Karpas-422 (cell line): ENCODE measurements at regions not wholly inside any gene's neighbourhood (a gene's known extent, or its start where the extent isn't known, plus 50 kb on each side); places are given as distances from the start of the nearest gene placed in this dataset.

ENCODE experiments used
- DNase-seq: peaks from one replicate; pipeline ENCODE4 v3.0.0-alpha.2; 2015
- H2AFZ ChIP-seq: fragments of 200-600 bp; sonication (generic); 2 replicates; pipeline ENCODE4 v1.6.1; 2014; ENCODE audit warnings: antibody characterized with exemption, low read length, mixed read lengths
- H3K27ac ChIP-seq: fragments of 200-600 bp; sonication (generic); 2 replicates; pipeline ENCODE4 v1.5.1; 2014; ENCODE audit warnings: mild to moderate bottlenecking, low read length, moderate library complexity
- H3K27me3 ChIP-seq: fragments of 200-600 bp; sonication (generic); 2 replicates; pipeline ENCODE4 v1.6.1; 2014; ENCODE audit warnings: low read length, mixed read lengths
- H3K36me3 ChIP-seq: fragments of 200-600 bp; sonication (generic); 2 replicates; pipeline ENCODE4 v1.6.1; 2014; ENCODE audit warnings: low read length, mixed read lengths; ENCODE audit not compliant: insufficient read depth
- H3K4me1 ChIP-seq: fragments of 200-600 bp; sonication (generic); 2 replicates; pipeline ENCODE4 v1.6.1; 2014; ENCODE audit warnings: mild to moderate bottlenecking, low read length, mixed read lengths
- H3K4me2 ChIP-seq: fragments of 200-600 bp; sonication (generic); 2 replicates; pipeline ENCODE4 v1.6.1; 2014; ENCODE audit warnings: low read length, low read depth, mild to moderate bottlenecking; ENCODE audit not compliant: poor library complexity, severe bottlenecking
- H3K4me3 ChIP-seq: fragments of 200-600 bp; sonication (generic); 2 replicates; pipeline ENCODE4 v1.5.1; 2014; ENCODE audit warnings: mild to moderate bottlenecking, antibody characterized with exemption, low read length, mixed read lengths
- H3K79me2 ChIP-seq: fragments of 200-600 bp; sonication (generic); 2 replicates; pipeline ENCODE4 v1.6.1; 2014; ENCODE audit warnings: mild to moderate bottlenecking, low read length, mixed read lengths
- H3K9ac ChIP-seq: fragments of 200-600 bp; sonication (generic); 2 replicates; pipeline ENCODE4 v1.6.0; 2014; ENCODE audit warnings: low read length
- H3K9me2 ChIP-seq: fragments of 200-600 bp; sonication (generic), shearing (Covaris generic); replicated peaks from 2 replicates; pipeline ENCODE4 v1.6.0; 2014; ENCODE audit warnings: mild to moderate bottlenecking, low read length, moderate library complexity; ENCODE audit not compliant: insufficient read depth
- H3K9me3 ChIP-seq: fragments of 300-700, 200-600 bp; sonication (generic); 2 replicates; pipeline ENCODE4 v1.6.1; 2014; ENCODE audit warnings: low read length, mixed read lengths
- H4K20me1 ChIP-seq: fragments of 200-600 bp; sonication (generic); 2 replicates; pipeline ENCODE4 v1.6.1; 2014; ENCODE audit warnings: mild to moderate bottlenecking, antibody characterized with exemption, low read length, low read depth; ENCODE audit not compliant: insufficient read depth

- H3K4me3 ChIP-seq, result no peak overlapping the region
- no peak for DNase-seq
- no peaks in the 10 kb centered on the region for H3K9me2 ChIP-seq
- no peaks in the 10 kb centered on the region; the same call in 1 of the 2 replicates for H3K27me3 ChIP-seq
- H3K36me3 ChIP-seq, result no peaks in the 10 kb centered on the region
- no peak overlapping the region for H2AFZ ChIP-seq
- H3K4me2 ChIP-seq, result no peak overlapping the region
- H3K79me2 ChIP-seq, result no peaks in the 10 kb centered on the region
- H3K27ac ChIP-seq, result no peak overlapping the region
- no peak overlapping the region for H3K9ac ChIP-seq
- H3K4me1 ChIP-seq, result no peaks in the 10 kb centered on the region
- no peaks in the 10 kb centered on the region for H4K20me1 ChIP-seq
- H3K9me3 ChIP-seq, result no peaks in the 10 kb centered on the region
Measured at GRCh38 chr9:108512426-108513173, 343.2 kb downstream of the ACTL7B start.

GRCh38 chr9:108511307-108511706, 344.5 kb downstream of the ACTL7B start:
- no peaks in the 10 kb centered on the region for H3K79me2 ChIP-seq
- H3K4me3 ChIP-seq, result no peak overlapping the region
- no peaks in the 10 kb centered on the region for H3K27me3 ChIP-seq
- H4K20me1 ChIP-seq, result no peaks in the 10 kb centered on the region
- no peak overlapping the region for H3K27ac ChIP-seq
- H3K4me2 ChIP-seq, result no peak overlapping the region
- H3K4me1 ChIP-seq, result no peaks in the 10 kb centered on the region
- no peak overlapping the region for H3K9ac ChIP-seq
- no peaks in the 10 kb centered on the region for H3K9me2 ChIP-seq
- H2AFZ ChIP-seq, result no peak overlapping the region
- H3K36me3 ChIP-seq, result no peaks in the 10 kb centered on the region
- H3K9me3 ChIP-seq, result no peaks in the 10 kb centered on the region
- no peak for DNase-seq

GRCh38 chr9:108496846-108497245, 358.9 kb downstream of the ACTL7B start:
- DNase-seq, result no peak
- no peak overlapping the region for H3K4me2 ChIP-seq

GRCh38 chr9:108489567-108489966, 366.2 kb downstream of the ACTL7B start:
- Histone ChIP-seq H3K9ac (no peak overlapping the region), H3K9me3 (no peaks in the 10 kb centered on the region), H3K9me2 (no peaks in the 10 kb centered on the region), H3K79me2 (no peaks in the 10 kb centered on the region), H3K4me3 (no peak overlapping the region), H3K27me3 (no peaks in the 10 kb centered on the region), H3K36me3 (no peaks in the 10 kb centered on the region), H3K4me2 (no peak overlapping the region), H4K20me1 (no peaks in the 10 kb centered on the region), H3K27ac (no peak overlapping the region), H3K4me1 (no peaks in the 10 kb centered on the region), H2AFZ (no peak overlapping the region)
- no peak for DNase-seq

More at GRCh38 chr9:108496846-108497245, 358.9 kb downstream of the ACTL7B start:
- Histone ChIP-seq H3K4me1 (no peaks in the 10 kb centered on the region), H3K4me3 (no peak overlapping the region), H3K27ac (no peak overlapping the region), H3K27me3 (no peaks in the 10 kb centered on the region), H3K9ac (no peak overlapping the region), H3K9me2 (no peaks in the 10 kb centered on the region), H3K9me3 (no peaks in the 10 kb centered on the region), H3K79me2 (no peaks in the 10 kb centered on the region), H4K20me1 (no peaks in the 10 kb centered on the region), H3K36me3 (no peaks in the 10 kb centered on the region), H2AFZ (no peak overlapping the region)

- H3K27ac ChIP-seq, result no peak overlapping the region
- H2AFZ ChIP-seq, result no peak overlapping the region
- no peak overlapping the region for H3K9ac ChIP-seq
- no peaks in the 10 kb centered on the region for H3K36me3 ChIP-seq
- H3K4me2 ChIP-seq, result no peak overlapping the region
- no peaks in the 10 kb centered on the region for H3K27me3 ChIP-seq
- DNase-seq, result no peak
- no peaks in the 10 kb centered on the region for H3K9me3 ChIP-seq
- no peaks in the 10 kb centered on the region for H4K20me1 ChIP-seq
- no peaks in the 10 kb centered on the region for H3K4me1 ChIP-seq
- no peaks in the 10 kb centered on the region for H3K9me2 ChIP-seq
- no peaks in the 10 kb centered on the region for H3K79me2 ChIP-seq
- no peak overlapping the region for H3K4me3 ChIP-seq
Measured at GRCh38 chr9:108486831-108487230, 369.0 kb downstream of the ACTL7B start.

GRCh38 chr9:108484468-108484867, 371.3 kb downstream of the ACTL7B start:
- H3K9me2 ChIP-seq, result no peaks in the 10 kb centered on the region
- no peaks in the 10 kb centered on the region for H3K36me3 ChIP-seq
- no peak overlapping the region for H3K4me3 ChIP-seq
- no peak for DNase-seq
- H4K20me1 ChIP-seq, result no peaks in the 10 kb centered on the region
- no peak overlapping the region for H3K4me2 ChIP-seq
- no peaks in the 10 kb centered on the region for H3K27me3 ChIP-seq
- no peaks in the 10 kb centered on the region for H3K79me2 ChIP-seq
- H3K4me1 ChIP-seq, result no peaks in the 10 kb centered on the region
- no peak overlapping the region for H2AFZ ChIP-seq
- no peak overlapping the region for H3K27ac ChIP-seq
- no peaks in the 10 kb centered on the region for H3K9me3 ChIP-seq
- no peak overlapping the region for H3K9ac ChIP-seq

GRCh38 chr9:108483676-108484075, 372.1 kb downstream of the ACTL7B start:
- Histone ChIP-seq H3K27me3 (no peaks in the 10 kb centered on the region), H3K4me2 (no peak overlapping the region), H3K9ac (no peak overlapping the region), H3K9me2 (no peaks in the 10 kb centered on the region), H3K79me2 (no peaks in the 10 kb centered on the region), H3K9me3 (no peaks in the 10 kb centered on the region), H3K4me1 (no peaks in the 10 kb centered on the region), H3K4me3 (no peak overlapping the region), H2AFZ (no peak overlapping the region), H3K36me3 (no peaks in the 10 kb centered on the region), H3K27ac (no peak overlapping the region), H4K20me1 (no peaks in the 10 kb centered on the region)
- no peak for DNase-seq

GRCh38 chr9:108479989-108480652, 375.7 kb downstream of the ACTL7B start:
- Histone ChIP-seq H3K4me2 (no peak overlapping the region), H2AFZ (no peak overlapping the region), H4K20me1 (no peaks in the 10 kb centered on the region), H3K27ac (no peak overlapping the region), H3K9me3 (no peaks in the 10 kb centered on the region), H3K4me3 (no peak overlapping the region), H3K27me3 (no peaks in the 10 kb centered on the region), H3K4me1 (no peaks in the 10 kb centered on the region), H3K9ac (no peak overlapping the region), H3K9me2 (no peaks in the 10 kb centered on the region), H3K36me3 (no peaks in the 10 kb centered on the region), H3K79me2 (no peaks in the 10 kb centered on the region)
- no peak for DNase-seq
